ENCODE measurements at regions not wholly inside any gene's neighbourhood (a gene's known extent, or its start where the extent isn't known, plus 50 kb on each side); places are given as distances from the start of the nearest gene placed in this dataset.
A peak's percentile ranks its signal among the peaks of the same experiment; 100 is the strongest.

DNA sequence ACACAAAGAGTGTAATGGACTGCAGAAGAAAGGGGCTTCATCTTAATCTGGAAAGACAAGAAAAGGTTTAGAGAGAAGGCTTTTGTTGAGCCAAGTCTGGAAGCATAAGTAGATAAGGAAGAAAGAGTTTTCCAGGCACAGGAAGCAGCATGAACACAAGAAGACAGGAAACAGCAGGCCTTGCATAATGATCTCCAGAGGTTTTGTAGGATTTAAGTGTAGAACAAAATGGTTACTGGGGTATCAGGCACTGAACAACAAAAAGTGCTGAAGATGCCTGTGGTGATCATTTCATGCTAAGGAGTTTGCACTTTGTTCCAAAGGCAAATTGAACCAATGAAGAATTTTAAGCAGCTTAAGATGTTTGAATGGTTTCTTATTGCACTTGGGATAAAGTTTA is 281.6 kb upstream of the TANK start:
- DNase-seq (ENCODE audit: low read depth): peak; percentile 11
- TF ChIP-seq, protein P1, sequence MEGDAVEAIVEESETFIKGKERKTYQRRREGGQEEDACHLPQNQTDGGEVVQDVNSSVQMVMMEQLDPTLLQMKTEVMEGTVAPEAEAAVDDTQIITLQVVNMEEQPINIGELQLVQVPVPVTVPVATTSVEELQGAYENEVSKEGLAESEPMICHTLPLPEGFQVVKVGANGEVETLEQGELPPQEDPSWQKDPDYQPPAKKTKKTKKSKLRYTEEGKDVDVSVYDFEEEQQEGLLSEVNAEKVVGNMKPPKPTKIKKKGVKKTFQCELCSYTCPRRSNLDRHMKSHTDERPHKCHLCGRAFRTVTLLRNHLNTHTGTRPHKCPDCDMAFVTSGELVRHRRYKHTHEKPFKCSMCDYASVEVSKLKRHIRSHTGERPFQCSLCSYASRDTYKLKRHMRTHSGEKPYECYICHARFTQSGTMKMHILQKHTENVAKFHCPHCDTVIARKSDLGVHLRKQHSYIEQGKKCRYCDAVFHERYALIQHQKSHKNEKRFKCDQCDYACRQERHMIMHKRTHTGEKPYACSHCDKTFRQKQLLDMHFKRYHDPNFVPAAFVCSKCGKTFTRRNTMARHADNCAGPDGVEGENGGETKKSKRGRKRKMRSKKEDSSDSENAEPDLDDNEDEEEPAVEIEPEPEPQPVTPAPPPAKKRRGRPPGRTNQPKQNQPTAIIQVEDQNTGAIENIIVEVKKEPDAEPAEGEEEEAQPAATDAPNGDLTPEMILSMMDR (IDR thresholded peaks at IDR 0.05; ENCODE audit: insufficient read depth, low read depth, low read length): no peak
- no peak overlapping the region for H3K4me3 ChIP-seq (ENCODE audit: low read depth, low read length)

DNA sequence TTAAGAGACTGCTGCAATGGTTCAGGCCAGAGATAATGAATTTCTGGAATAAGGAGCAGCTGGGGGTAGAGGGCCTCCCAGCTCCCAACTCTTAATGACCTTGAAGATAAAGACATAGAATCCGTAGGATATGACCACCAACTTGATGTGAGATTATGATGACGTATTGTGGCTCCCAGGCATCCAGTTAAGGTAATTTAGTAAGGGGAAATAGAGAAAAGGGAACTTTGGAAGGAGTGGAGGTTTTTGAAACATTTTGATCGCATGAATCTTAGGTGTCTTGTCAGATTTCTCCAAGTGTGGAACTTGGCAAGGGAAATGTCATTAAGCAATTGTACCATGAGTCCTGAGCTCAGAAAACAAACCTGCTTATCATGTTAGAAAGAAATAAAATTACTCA is 277.3 kb upstream of the TANK start:
- no peak for DNase-seq (ENCODE audit: low read depth)

DNA sequence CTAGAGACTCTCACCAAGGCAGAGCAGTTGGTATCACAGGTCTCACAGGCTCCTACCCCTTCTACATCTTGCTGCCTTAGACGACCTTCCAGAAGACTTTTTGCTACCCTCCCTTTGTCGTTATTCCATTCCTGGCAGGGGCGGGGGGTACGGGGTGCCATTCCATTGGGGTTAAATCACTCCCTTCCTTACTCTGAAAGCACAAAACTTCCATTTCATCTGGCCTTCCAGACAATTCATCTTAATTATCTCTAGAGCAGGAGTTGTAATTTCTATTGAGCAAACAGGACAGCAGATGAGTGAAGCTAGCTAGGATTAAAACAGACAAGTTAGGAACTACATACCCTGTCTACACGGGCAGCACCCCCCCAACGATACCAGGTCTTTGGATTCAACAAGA is 276.2 kb upstream of the TANK start:
- TF ChIP-seq, protein P1 (IDR thresholded peaks at IDR 0.05; ENCODE audit: insufficient read depth, low read depth, low read length): no peak
- DNase-seq (ENCODE audit: low read depth): no peak
- H3K4me3 ChIP-seq (ENCODE audit: low read depth, low read length): no peak overlapping the region

More for the DNA sequence above, 277.3 kb upstream of the TANK start:
- no peak overlapping the region for H3K4me3 ChIP-seq (ENCODE audit: low read depth, low read length)
- TF ChIP-seq, protein P1 (IDR thresholded peaks at IDR 0.05; ENCODE audit: insufficient read depth, low read depth, low read length): no peak

DNA sequence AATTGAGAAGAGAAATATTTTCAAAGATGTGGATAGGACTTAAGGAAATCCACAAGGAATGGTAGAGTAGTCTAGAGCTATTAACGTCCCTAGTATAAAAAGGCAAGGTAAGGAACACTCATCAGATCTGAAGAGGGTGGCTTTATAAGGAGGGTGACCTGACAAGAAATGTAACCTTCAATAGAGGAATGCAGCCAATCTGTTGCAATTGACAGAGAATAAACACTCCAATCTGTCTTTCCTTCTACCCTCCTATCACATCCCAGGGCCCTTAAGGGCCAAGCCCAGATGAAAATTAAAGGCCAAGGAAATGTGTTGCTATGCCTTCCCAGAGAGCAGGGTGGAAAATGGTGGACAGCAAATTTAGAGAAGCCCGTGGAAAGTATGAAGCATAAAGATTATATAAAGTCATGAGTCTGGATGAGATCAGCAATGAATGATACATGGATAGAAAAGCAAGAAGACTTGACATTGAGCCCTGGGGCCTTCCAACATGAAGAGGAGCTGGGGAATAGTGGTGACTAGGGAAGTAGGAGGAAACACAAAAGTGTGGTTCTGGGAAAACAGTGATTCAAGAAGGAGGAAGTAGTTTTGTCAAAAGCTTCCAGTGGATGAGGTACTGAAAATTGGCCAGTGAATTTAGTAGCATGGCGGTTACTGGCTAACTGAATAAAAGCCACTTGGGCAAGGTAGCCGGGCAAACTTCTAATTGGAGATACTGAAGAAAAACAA is 270.6 kb upstream of the TANK start:
- TF ChIP-seq, protein P1 (IDR thresholded peaks at IDR 0.05; ENCODE audit: insufficient read depth, low read depth, low read length): no peak
- H3K4me3 ChIP-seq (ENCODE audit: low read depth, low read length): no peak overlapping the region
- no peak for DNase-seq (ENCODE audit: low read depth)

DNA sequence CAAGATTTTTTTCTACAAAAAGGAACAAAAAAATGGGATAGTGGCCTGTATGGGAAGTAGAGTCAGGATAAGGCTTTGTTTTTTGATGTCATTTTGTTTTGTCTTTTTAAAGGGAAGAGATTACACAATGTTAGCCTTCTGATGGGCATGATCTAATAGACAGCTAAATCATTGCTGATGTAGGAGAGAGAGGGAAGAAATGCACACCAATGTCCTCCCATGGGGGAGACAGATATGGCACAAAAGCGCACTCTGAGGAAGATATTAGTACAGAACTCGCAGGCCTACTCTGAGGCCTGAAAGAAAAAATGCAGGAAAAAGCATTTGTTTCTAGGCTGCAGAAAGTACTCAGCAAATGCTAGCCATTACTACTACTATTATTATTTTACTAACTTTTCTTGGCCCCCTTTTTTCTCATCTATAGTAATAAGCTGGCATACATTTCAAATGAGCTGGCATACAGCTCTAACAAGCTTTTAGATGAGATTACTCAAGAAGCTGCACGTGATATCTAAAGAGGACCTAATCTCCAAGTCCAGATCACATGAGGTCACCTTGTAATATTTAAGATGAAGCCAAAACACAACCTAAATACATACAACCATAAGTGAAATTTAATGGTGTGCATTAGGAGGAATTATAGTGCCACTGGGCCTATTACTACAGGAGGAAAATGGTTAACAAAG is 269.4 kb upstream of the TANK start:
- no peak overlapping the region for H3K4me3 ChIP-seq (ENCODE audit: low read depth, low read length)
- no peak for DNase-seq (ENCODE audit: low read depth)
- TF ChIP-seq, protein P1 (IDR thresholded peaks at IDR 0.05; ENCODE audit: insufficient read depth, low read depth, low read length): no peak

DNA sequence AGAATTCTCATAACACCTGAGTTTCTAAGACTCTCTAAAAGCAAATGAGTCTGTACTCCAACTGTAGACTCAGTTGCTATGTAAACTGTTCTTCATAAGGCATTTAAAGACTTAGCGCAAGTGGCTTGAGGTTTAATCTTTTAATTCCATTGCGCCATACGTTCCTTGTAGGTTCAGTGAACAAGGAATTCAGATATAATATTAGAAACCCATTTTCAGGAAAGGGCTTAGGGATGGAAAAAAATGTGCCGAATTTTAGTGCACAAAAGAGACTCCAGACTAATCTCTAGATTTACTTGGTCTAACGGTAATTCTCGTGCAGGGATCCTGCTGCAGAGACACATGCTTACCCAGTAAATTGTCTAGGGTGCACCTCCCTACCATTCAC is 268.9 kb upstream of the TANK start:
- TF ChIP-seq, protein P1 (IDR thresholded peaks at IDR 0.05; ENCODE audit: insufficient read depth, low read depth, low read length): no peak
- DNase-seq (ENCODE audit: low read depth): peak; percentile 28
- no peak overlapping the region for H3K4me3 ChIP-seq (ENCODE audit: low read depth, low read length)
